H1 (cell line): ENCODE measurements at regions not wholly inside any gene's neighbourhood (a gene's known extent, or its start where the extent isn't known, plus 50 kb on each side); places are given as distances from the start of the nearest gene placed in this dataset.
A peak's percentile ranks its signal among the peaks of the same experiment; 100 is the strongest.

ENCODE experiments used
- CBX5 ChIP-seq: fragments of 300-800, 300-1000 bp; sonication (generic); IDR thresholded peaks from 2 replicates; pipeline ENCODE4 v1.7.1; 2016; ENCODE audit warnings: antibody characterized with exemption, low read length, low read depth
- CHD2 ChIP-seq: IDR thresholded peaks from 2 replicates; pipeline ENCODE4 v1.6.1; 2012; ENCODE audit warnings: low read length, improper control_type of control experiment
- EZH2 ChIP-seq: fragments of 200-600 bp; sonication (generic); IDR thresholded peaks from 2 replicates; pipeline ENCODE4 v1.7.1; 2012; ENCODE audit warnings: low read depth, mild to moderate bottlenecking, moderate library complexity, low read length, inconsistent platforms; ENCODE audit not compliant: severe bottlenecking
- JUN ChIP-seq: IDR thresholded peaks from 2 replicates; pipeline ENCODE4 v1.6.1; 2011; ENCODE audit warnings: low read depth, mild to moderate bottlenecking, improper control_type of control experiment, low read length
- JUND ChIP-seq: IDR thresholded peaks from 2 replicates; pipeline ENCODE4 v1.6.1; 2011; ENCODE audit warnings: mild to moderate bottlenecking, improper control_type of control experiment, low read length
- NANOG ChIP-seq: IDR thresholded peaks from 2 replicates; pipeline ENCODE4 v1.6.1; 2011; ENCODE audit warnings: low read length, low read depth, mild to moderate bottlenecking, inconsistent platforms; ENCODE audit not compliant: insufficient read depth, poor library complexity, severe bottlenecking
- POLR2A ChIP-seq, 2 experiments: IDR thresholded peaks; 1 replicate in 1 of 2; 2 replicates in 1 of 2; pipeline ENCODE4 v1.6.1; 2011; ENCODE audit warnings: low read depth in 2 of 2, low read length in 2 of 2, mild to moderate bottlenecking in 2 of 2; ENCODE audit errors: control extremely low read depth in 1 of 2
- RBBP5 ChIP-seq: IDR thresholded peaks from 2 replicates; pipeline ENCODE4 v1.7.1; 2012; ENCODE audit warnings: low read depth, mild to moderate bottlenecking, inconsistent platforms, low read length, moderate library complexity, borderline replicate concordance
- SUZ12 ChIP-seq: fragments of 200-600 bp; sonication (generic); IDR thresholded peaks from 2 replicates; pipeline ENCODE4 v1.6.1; 2012; ENCODE audit warnings: mild to moderate bottlenecking, inconsistent platforms, low read length, moderate library complexity, mixed read lengths
- TBP ChIP-seq: IDR thresholded peaks from 2 replicates; pipeline ENCODE4 v1.6.1; 2011; ENCODE audit warnings: low read depth, low read length, improper control_type of control experiment
- TEAD4 ChIP-seq: IDR thresholded peaks from 2 replicates; pipeline ENCODE4 v1.6.1; 2012; ENCODE audit warnings: low read depth, low read length, inconsistent platforms, mixed read lengths
- YY1 ChIP-seq: IDR thresholded peaks from 2 replicates; pipeline ENCODE4 v1.6.1; 2011; ENCODE audit warnings: low read depth, mild to moderate bottlenecking, low read length
- TF ChIP-seq, protein P1 (sequence below), 3 experiments: IDR thresholded peaks; 1 replicate in 2 of 3; 2 replicates in 1 of 3; pipeline versions ENCODE4 v1.5.1 to v1.6.1; 2011; ENCODE audit warnings: low read length in 3 of 3, mild to moderate bottlenecking in 3 of 3, inconsistent platforms in 2 of 3, low read depth in 1 of 3, moderate library complexity in 1 of 3; ENCODE audit not compliant: insufficient read depth in 1 of 3; ENCODE audit errors: control extremely low read depth in 1 of 3

DNA sequence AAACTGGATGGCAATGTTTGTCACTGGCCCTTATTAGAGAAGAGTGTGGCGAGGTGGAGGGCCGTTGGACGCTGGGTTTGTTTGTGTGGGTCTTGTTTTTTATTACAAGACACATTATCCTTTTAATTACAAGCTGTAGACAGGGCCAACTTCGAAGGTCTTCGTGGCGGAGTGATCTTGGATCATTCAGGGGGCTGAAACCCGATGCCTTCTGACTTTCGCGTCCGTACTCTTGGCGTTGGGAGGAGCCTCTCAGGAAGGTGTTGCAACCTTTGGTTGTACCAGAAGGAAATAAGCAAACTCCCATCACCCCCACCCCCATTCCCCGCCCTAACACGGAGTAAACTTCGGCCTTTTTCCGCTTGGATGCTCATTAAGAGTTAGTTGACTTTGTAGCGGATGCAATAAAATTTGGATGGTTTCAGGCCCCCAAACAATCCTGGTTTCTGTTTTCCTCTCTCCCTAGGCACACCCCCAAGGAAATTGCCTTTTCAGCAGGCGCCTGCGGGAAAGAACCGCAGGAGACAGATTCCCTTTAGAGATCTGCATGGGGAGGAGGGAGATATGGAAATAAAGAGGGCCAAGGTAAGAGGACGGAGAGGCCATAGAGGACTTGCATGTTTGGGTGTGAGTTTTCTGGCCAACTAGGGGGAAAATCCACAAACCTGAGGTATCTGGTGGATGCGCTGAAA, 294.5 kb upstream of the NFE2L3 start:
- no peak for TF ChIP-seq POLR2A (IDR thresholded peaks at IDR 0.05; ENCODE audit: control extremely low read depth in 1 of 2, low read depth in 2 of 2, low read length in 2 of 2)
- TF ChIP-seq, protein P1, sequence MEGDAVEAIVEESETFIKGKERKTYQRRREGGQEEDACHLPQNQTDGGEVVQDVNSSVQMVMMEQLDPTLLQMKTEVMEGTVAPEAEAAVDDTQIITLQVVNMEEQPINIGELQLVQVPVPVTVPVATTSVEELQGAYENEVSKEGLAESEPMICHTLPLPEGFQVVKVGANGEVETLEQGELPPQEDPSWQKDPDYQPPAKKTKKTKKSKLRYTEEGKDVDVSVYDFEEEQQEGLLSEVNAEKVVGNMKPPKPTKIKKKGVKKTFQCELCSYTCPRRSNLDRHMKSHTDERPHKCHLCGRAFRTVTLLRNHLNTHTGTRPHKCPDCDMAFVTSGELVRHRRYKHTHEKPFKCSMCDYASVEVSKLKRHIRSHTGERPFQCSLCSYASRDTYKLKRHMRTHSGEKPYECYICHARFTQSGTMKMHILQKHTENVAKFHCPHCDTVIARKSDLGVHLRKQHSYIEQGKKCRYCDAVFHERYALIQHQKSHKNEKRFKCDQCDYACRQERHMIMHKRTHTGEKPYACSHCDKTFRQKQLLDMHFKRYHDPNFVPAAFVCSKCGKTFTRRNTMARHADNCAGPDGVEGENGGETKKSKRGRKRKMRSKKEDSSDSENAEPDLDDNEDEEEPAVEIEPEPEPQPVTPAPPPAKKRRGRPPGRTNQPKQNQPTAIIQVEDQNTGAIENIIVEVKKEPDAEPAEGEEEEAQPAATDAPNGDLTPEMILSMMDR (IDR thresholded peaks at IDR 0.05; ENCODE audit: control extremely low read depth in 1 of 3, insufficient read depth in 1 of 3, low read depth in 1 of 3, low read length in 3 of 3) = no peak
- TF ChIP-seq RBBP5 = 0 out of 2 replicates have a peak, but pooled peaks have one; percentile 48
- TF ChIP-seq CHD2 = no peak
- TF ChIP-seq YY1 = no peak
- TF ChIP-seq JUN = no peak
- no peak for TF ChIP-seq TEAD4
- TF ChIP-seq JUND = no peak
- no peak for TF ChIP-seq NANOG
- TF ChIP-seq CBX5 = no peak
- TF ChIP-seq EZH2 = no peak
- no peak for TF ChIP-seq TBP
- no peak for TF ChIP-seq SUZ12
